DOHH2 (cell line): ENCODE measurements at regions not wholly inside any gene's neighbourhood (a gene's known extent, or its start where the extent isn't known, plus 50 kb on each side); places are given as distances from the start of the nearest gene placed in this dataset.

ENCODE experiments used
- H3F3A ChIP-seq: fragments of 200-600 bp; sonication (generic), shearing (Covaris generic); 2 replicates; pipeline ENCODE4 v1.6.0; 2016; ENCODE audit warnings: antibody characterized with exemption, mild to moderate bottlenecking; ENCODE audit not compliant: control insufficient read depth, insufficient read depth
- H3K27ac ChIP-seq: fragments of 200-600 bp; sonication (generic); 2 replicates; pipeline ENCODE4 v1.5.1; 2014; ENCODE audit warnings: low read depth, mild to moderate bottlenecking, low read length, moderate library complexity
- H3K27me3 ChIP-seq: fragments of 200-600 bp; sonication (generic); 2 replicates; pipeline ENCODE4 v1.6.1; 2014; ENCODE audit warnings: mild to moderate bottlenecking, low read length, mixed read lengths; ENCODE audit not compliant: control insufficient read depth
- H3K36me3 ChIP-seq: fragments of 200-600 bp; sonication (generic); 2 replicates; pipeline ENCODE4 v1.6.1; 2014; ENCODE audit warnings: mild to moderate bottlenecking, low read length, moderate library complexity, mixed read lengths; ENCODE audit not compliant: control insufficient read depth
- H3K4me1 ChIP-seq: fragments of 200-600 bp; sonication (generic); 2 replicates; pipeline ENCODE4 v1.6.1; 2014; ENCODE audit warnings: mild to moderate bottlenecking, low read length, mixed read lengths; ENCODE audit not compliant: control insufficient read depth
- H3K4me2 ChIP-seq: fragments of 200-600 bp; sonication (generic); 2 replicates; pipeline ENCODE4 v1.6.0; 2014; ENCODE audit warnings: mild to moderate bottlenecking, low read length, moderate library complexity
- H3K4me3 ChIP-seq: fragments of 200-600 bp; sonication (generic); 2 replicates; pipeline ENCODE4 v1.5.1; 2014; ENCODE audit warnings: mild to moderate bottlenecking, low read length, mixed read lengths
- H3K79me2 ChIP-seq: fragments of 200-600 bp; sonication (generic); 2 replicates; pipeline ENCODE4 v1.6.1; 2014; ENCODE audit warnings: mild to moderate bottlenecking, low read length, mixed read lengths; ENCODE audit not compliant: control insufficient read depth
- H3K9me2 ChIP-seq: fragments of 200-600 bp; sonication (generic); replicated peaks from 2 replicates; pipeline ENCODE4 v1.6.1; 2014; ENCODE audit warnings: mild to moderate bottlenecking, low read length, mixed read lengths; ENCODE audit not compliant: control insufficient read depth
- H3K9me3 ChIP-seq: fragments of 200-600 bp; sonication (generic); 2 replicates; pipeline ENCODE4 v1.6.1; 2014; ENCODE audit warnings: antibody characterized with exemption, low read length, mixed read lengths; ENCODE audit not compliant: control insufficient read depth, insufficient read depth
- H4K20me1 ChIP-seq: fragments of 200-600 bp; sonication (generic); 2 replicates; pipeline ENCODE4 v1.6.0; 2014; ENCODE audit warnings: low read depth, mild to moderate bottlenecking, antibody characterized with exemption, low read length, moderate library complexity; ENCODE audit not compliant: control insufficient read depth, insufficient read depth
- EZH2phosphoT487 ChIP-seq: fragments of 200-600 bp; sonication (generic); IDR thresholded peaks from 2 replicates; pipeline ENCODE4 v1.6.1; 2017; ENCODE audit warnings: borderline replicate concordance, mild to moderate bottlenecking, antibody characterized with exemption, low read length, moderate library complexity, mixed read lengths
- TF ChIP-seq, protein P1 (sequence below): fragments of 200-600 bp; sonication (generic); IDR thresholded peaks from one replicate; pipeline ENCODE4 v1.5.1; 2014; ENCODE audit warnings: antibody characterized with exemption, mild to moderate bottlenecking, low read depth, low read length; ENCODE audit not compliant: poor library complexity, severe bottlenecking

- no peaks in the 10 kb centered on the region for H3K9me2 ChIP-seq
- no peak for TF ChIP-seq EZH2phosphoT487
- TF ChIP-seq, protein P1, sequence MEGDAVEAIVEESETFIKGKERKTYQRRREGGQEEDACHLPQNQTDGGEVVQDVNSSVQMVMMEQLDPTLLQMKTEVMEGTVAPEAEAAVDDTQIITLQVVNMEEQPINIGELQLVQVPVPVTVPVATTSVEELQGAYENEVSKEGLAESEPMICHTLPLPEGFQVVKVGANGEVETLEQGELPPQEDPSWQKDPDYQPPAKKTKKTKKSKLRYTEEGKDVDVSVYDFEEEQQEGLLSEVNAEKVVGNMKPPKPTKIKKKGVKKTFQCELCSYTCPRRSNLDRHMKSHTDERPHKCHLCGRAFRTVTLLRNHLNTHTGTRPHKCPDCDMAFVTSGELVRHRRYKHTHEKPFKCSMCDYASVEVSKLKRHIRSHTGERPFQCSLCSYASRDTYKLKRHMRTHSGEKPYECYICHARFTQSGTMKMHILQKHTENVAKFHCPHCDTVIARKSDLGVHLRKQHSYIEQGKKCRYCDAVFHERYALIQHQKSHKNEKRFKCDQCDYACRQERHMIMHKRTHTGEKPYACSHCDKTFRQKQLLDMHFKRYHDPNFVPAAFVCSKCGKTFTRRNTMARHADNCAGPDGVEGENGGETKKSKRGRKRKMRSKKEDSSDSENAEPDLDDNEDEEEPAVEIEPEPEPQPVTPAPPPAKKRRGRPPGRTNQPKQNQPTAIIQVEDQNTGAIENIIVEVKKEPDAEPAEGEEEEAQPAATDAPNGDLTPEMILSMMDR: no peak
These were observed 97.3 kb upstream of the ATP6AP2 start for GRCh38 chrX:40483502-40483901.

GRCh38 chrX:40479777-40480318 lies 100.9 kb upstream of the ATP6AP2 start:
- Histone ChIP-seq H3K36me3 (no peaks in the 10 kb centered on the region), H3K4me2 (no peak overlapping the region), H3F3A (no peaks in the 10 kb centered on the region), H4K20me1 (no peaks in the 10 kb centered on the region), H3K27ac (no peak overlapping the region), H3K4me3 (no peak overlapping the region), H3K27me3 (no peaks in the 10 kb centered on the region), H3K4me1 (no peaks in the 10 kb centered on the region), H3K9me2 (no peaks in the 10 kb centered on the region), H3K79me2 (no peaks in the 10 kb centered on the region), H3K9me3 (no peaks in the 10 kb centered on the region)
- TF ChIP-seq, protein P1: no peak
- no peak for TF ChIP-seq EZH2phosphoT487

More at GRCh38 chrX:40483502-40483901, 97.3 kb upstream of the ATP6AP2 start:
- H3K79me2 ChIP-seq: no peaks in the 10 kb centered on the region
- H3K4me2 ChIP-seq: no peak overlapping the region
- H3K27me3 ChIP-seq: no peaks in the 10 kb centered on the region
- no peaks in the 10 kb centered on the region for H3K9me3 ChIP-seq
- no peak overlapping the region for H3K27ac ChIP-seq
- H4K20me1 ChIP-seq: no peaks in the 10 kb centered on the region
- no peaks in the 10 kb centered on the region for H3F3A ChIP-seq
- no peaks in the 10 kb centered on the region for H3K4me1 ChIP-seq
- H3K36me3 ChIP-seq: no peaks in the 10 kb centered on the region
- H3K4me3 ChIP-seq: no peak overlapping the region

GRCh38 chrX:40478474-40479065 lies 102.2 kb upstream of the ATP6AP2 start:
- H3K4me3 ChIP-seq: no peak overlapping the region
- no peaks in the 10 kb centered on the region for H3K36me3 ChIP-seq

More at GRCh38 chrX:40478474-40479065, 102.2 kb upstream of the ATP6AP2 start:
- H3K27me3 ChIP-seq: no peaks in the 10 kb centered on the region
- H3F3A ChIP-seq: no peaks in the 10 kb centered on the region
- H4K20me1 ChIP-seq: no peaks in the 10 kb centered on the region
- TF ChIP-seq EZH2phosphoT487: no peak
- TF ChIP-seq, protein P1: no peak
- H3K27ac ChIP-seq: no peak overlapping the region
- no peaks in the 10 kb centered on the region for H3K79me2 ChIP-seq
- H3K4me2 ChIP-seq: no peak overlapping the region
- no peaks in the 10 kb centered on the region for H3K4me1 ChIP-seq
- no peaks in the 10 kb centered on the region for H3K9me3 ChIP-seq
- no peaks in the 10 kb centered on the region for H3K9me2 ChIP-seq
